GM12878 (cell line): ENCODE measurements at regions not wholly inside any gene's neighbourhood (a gene's known extent, or its start where the extent isn't known, plus 50 kb on each side); places are given as distances from the start of the nearest gene placed in this dataset.

Source experiments
- CEBPB ChIP-seq, 2 experiments: fragments of 150-350 bp in 1 of 2; IDR thresholded peaks; 2 replicates each; pipeline ENCODE4 v1.6.1; 2012 to 2014; ENCODE audit warnings: low read depth in 2 of 2, low read length in 2 of 2, borderline replicate concordance in 1 of 2, inconsistent platforms in 1 of 2
- CTCF ChIP-seq, 3 experiments: IDR thresholded peaks in 2 of 3; conservative IDR thresholded peaks in 1 of 3; 2 replicates each; pipeline ENCODE4 v1.5.1; 2011; ENCODE audit warnings: low read depth in 3 of 3, low read length in 3 of 3, mild to moderate bottlenecking in 3 of 3, control low read depth in 2 of 3, moderate library complexity in 2 of 3, inconsistent platforms in 1 of 3, mixed read lengths in 1 of 3; ENCODE audit not compliant: control insufficient read depth in 2 of 3, insufficient read depth in 1 of 3; ENCODE audit errors: extremely low read depth in 1 of 3
- EP300 ChIP-seq, 2 experiments: fragments of 150-350 bp in 1 of 2; IDR thresholded peaks; 2 replicates each; pipeline ENCODE4 v1.6.1; 2011 to 2012; ENCODE audit warnings: low read depth in 2 of 2, low read length in 2 of 2, borderline replicate concordance in 1 of 2, improper control_type of control experiment in 1 of 2, inconsistent platforms in 1 of 2; ENCODE audit not compliant: control insufficient read depth in 1 of 2
- IRF3 ChIP-seq: fragments of 450-650 bp; IDR thresholded peaks from 2 replicates; pipeline ENCODE4 v1.6.1; 2014; ENCODE audit warnings: mild to moderate bottlenecking
- NR2C2 ChIP-seq: IDR thresholded peaks from 2 replicates; pipeline ENCODE4 v1.6.1; 2011; ENCODE audit warnings: borderline replicate concordance, low read depth; ENCODE audit not compliant: control insufficient read depth, insufficient read length
- NR2F1 ChIP-seq: fragments of 450-650 bp; conservative IDR thresholded peaks from 2 replicates; pipeline ENCODE4 v1.6.1; 2017; ENCODE audit warnings: mild to moderate bottlenecking
- RFX5 ChIP-seq: IDR thresholded peaks from 2 replicates; pipeline ENCODE4 v1.6.1; 2011; ENCODE audit warnings: low read depth, low read length, improper control_type of control experiment
- SIX5 ChIP-seq: IDR thresholded peaks from 2 replicates; pipeline ENCODE4 v1.6.1; 2011; ENCODE audit warnings: mild to moderate bottlenecking, low read depth, low read length, moderate library complexity; ENCODE audit not compliant: severe bottlenecking

GRCh38 chr16:66099306-66099705, 267.2 kb upstream of the CDH5 start:
- TF ChIP-seq CTCF (IDR thresholded peaks at IDR 0.05 in 2 of 3, conservative IDR thresholded peaks at IDR 0.05 in 1 of 3; ENCODE audit: control insufficient read depth in 2 of 3, extremely low read depth in 1 of 3, insufficient read depth in 1 of 3, low read depth in 3 of 3, low read length in 3 of 3): no peak
- TF ChIP-seq EP300 (IDR thresholded peaks at IDR 0.05; ENCODE audit: borderline replicate concordance in 1 of 2, control insufficient read depth in 1 of 2, low read depth in 2 of 2, low read length in 2 of 2): no peak
- TF ChIP-seq NR2F1: no peak
- no peak for TF ChIP-seq NR2C2
- TF ChIP-seq CEBPB (IDR thresholded peaks at IDR 0.05; ENCODE audit: borderline replicate concordance in 1 of 2, low read depth in 2 of 2, low read length in 2 of 2): no peak
- TF ChIP-seq SIX5: no peak
- no peak for TF ChIP-seq IRF3
- TF ChIP-seq RFX5: no peak
